ENCODE measurements at regions not wholly inside any gene's neighbourhood (a gene's known extent, or its start where the extent isn't known, plus 50 kb on each side); places are given as distances from the start of the nearest gene placed in this dataset.

- no peak for TF ChIP-seq CTCF (IDR thresholded peaks at IDR 0.05; ENCODE audit: insufficient read depth, low read length, poor library complexity, severe bottlenecking)
- DNase-seq (ENCODE audit: extremely low read depth, insufficient read length): no peak
Observed at GRCh38 chr13:103945836-103946235, 879.6 kb upstream of the SLC10A2 start.

GRCh38 chr13:103941506-103942140, 875.4 kb upstream of the SLC10A2 start:
- no peak for DNase-seq (ENCODE audit: extremely low read depth, insufficient read length)
- Histone ChIP-seq H3K36me3 (ENCODE audit: control insufficient read depth, insufficient read depth, low read length) (no peaks in the 10 kb centered on the region), H3K27me3 (replicated peaks; ENCODE audit: control insufficient read depth, insufficient read depth, low read length) (no peaks in the 10 kb centered on the region), H3K4me3 (replicated peaks; ENCODE audit: low read depth, low read length) (no peak overlapping the region)
- no peak for TF ChIP-seq CTCF (IDR thresholded peaks at IDR 0.05; ENCODE audit: insufficient read depth, low read length, poor library complexity, severe bottlenecking)

More at GRCh38 chr13:103945836-103946235, 879.6 kb upstream of the SLC10A2 start:
- Histone ChIP-seq H3K27me3 (replicated peaks; ENCODE audit: control insufficient read depth, insufficient read depth, low read length) (no peaks in the 10 kb centered on the region), H3K36me3 (ENCODE audit: control insufficient read depth, insufficient read depth, low read length) (no peaks in the 10 kb centered on the region), H3K4me3 (replicated peaks; ENCODE audit: low read depth, low read length) (no peak overlapping the region)

GRCh38 chr13:103935117-103935516, 868.9 kb upstream of the SLC10A2 start:
- no peak for TF ChIP-seq CTCF (IDR thresholded peaks at IDR 0.05; ENCODE audit: insufficient read depth, low read length, poor library complexity, severe bottlenecking)
- Histone ChIP-seq H3K4me3 (replicated peaks; ENCODE audit: low read depth, low read length) (no peak overlapping the region), H3K27me3 (replicated peaks; ENCODE audit: control insufficient read depth, insufficient read depth, low read length) (no peaks in the 10 kb centered on the region), H3K36me3 (ENCODE audit: control insufficient read depth, insufficient read depth, low read length) (no peaks in the 10 kb centered on the region)
- DNase-seq (ENCODE audit: extremely low read depth, insufficient read length): no peak

- no peak for DNase-seq (ENCODE audit: extremely low read depth, insufficient read length)
- Histone ChIP-seq H3K4me3 (replicated peaks; ENCODE audit: low read depth, low read length) (no peak overlapping the region), H3K36me3 (ENCODE audit: control insufficient read depth, insufficient read depth, low read length) (no peaks in the 10 kb centered on the region), H3K27me3 (replicated peaks; ENCODE audit: control insufficient read depth, insufficient read depth, low read length) (no peaks in the 10 kb centered on the region)
- TF ChIP-seq CTCF (IDR thresholded peaks at IDR 0.05; ENCODE audit: insufficient read depth, low read length, poor library complexity, severe bottlenecking): no peak
Observed at GRCh38 chr13:103931885-103932284, 865.7 kb upstream of the SLC10A2 start.

- no peak for DNase-seq (ENCODE audit: extremely low read depth, insufficient read length)
- TF ChIP-seq CTCF (IDR thresholded peaks at IDR 0.05; ENCODE audit: insufficient read depth, low read length, poor library complexity, severe bottlenecking): no peak
- Histone ChIP-seq H3K4me3 (replicated peaks; ENCODE audit: low read depth, low read length) (no peak overlapping the region), H3K27me3 (replicated peaks; ENCODE audit: control insufficient read depth, insufficient read depth, low read length) (no peaks in the 10 kb centered on the region), H3K36me3 (ENCODE audit: control insufficient read depth, insufficient read depth, low read length) (no peaks in the 10 kb centered on the region)
Observed at GRCh38 chr13:103931331-103931845, 865.2 kb upstream of the SLC10A2 start.
